ENCODE measurements at regions not wholly inside any gene's neighbourhood (a gene's known extent, or its start where the extent isn't known, plus 50 kb on each side); places are given as distances from the start of the nearest gene placed in this dataset.

DNA sequence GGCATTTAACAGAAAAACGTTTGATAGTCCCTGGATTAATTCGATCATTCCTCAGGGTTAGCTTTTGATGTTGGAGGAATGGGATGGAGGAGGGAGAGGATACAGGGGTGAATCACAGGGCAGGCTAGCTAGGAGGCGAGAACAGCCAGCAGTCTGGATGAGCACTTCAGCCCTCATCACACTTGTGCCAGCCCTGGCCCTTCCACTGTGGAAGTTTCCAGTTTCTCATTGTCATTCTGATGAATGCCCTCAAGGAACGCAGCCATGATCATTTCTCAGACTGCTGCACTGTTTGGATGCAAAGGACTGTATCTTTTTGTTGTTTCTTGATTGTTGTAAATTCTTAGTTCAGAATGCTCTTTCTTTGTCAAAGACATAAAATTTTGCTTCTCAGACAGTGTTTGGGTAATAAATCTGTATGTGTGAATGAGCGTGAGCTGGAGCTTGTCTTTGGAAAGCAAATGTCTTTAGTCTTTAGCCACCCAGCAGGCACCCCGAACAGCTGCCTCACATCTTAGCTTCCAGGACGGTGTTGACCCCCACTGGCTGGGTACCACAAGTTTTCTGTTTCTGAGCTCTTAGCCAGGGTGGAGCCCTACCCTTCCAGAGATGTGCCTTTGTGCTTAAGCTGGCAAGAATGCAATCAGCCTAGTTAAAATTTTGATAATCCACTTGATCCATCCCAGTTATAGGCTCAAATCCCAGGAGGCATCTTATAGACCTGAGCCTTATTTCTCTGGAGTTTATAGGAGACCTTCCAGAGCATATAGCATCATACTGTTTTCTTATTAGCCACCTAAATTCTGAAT is 121.1 kb downstream of the PDCD6IP start:
- 61 to 62% methylated on average over 7 of the region's 7 CpGs for WGBS, 2 donors
- intact Hi-C loops (cut with DNase I; ENCODE audit: low total_unique reads), result no loop called here
- DNase-seq (ENCODE audit: low spot score in 2 of 2), result no peak
- H3K4me3 ChIP-seq (ENCODE audit: low read depth, poor library complexity, severe bottlenecking), result no peak overlapping the region
- TF ChIP-seq POLR2A (IDR thresholded peaks at IDR 0.05), result no peak
- TF ChIP-seq, protein P1, sequence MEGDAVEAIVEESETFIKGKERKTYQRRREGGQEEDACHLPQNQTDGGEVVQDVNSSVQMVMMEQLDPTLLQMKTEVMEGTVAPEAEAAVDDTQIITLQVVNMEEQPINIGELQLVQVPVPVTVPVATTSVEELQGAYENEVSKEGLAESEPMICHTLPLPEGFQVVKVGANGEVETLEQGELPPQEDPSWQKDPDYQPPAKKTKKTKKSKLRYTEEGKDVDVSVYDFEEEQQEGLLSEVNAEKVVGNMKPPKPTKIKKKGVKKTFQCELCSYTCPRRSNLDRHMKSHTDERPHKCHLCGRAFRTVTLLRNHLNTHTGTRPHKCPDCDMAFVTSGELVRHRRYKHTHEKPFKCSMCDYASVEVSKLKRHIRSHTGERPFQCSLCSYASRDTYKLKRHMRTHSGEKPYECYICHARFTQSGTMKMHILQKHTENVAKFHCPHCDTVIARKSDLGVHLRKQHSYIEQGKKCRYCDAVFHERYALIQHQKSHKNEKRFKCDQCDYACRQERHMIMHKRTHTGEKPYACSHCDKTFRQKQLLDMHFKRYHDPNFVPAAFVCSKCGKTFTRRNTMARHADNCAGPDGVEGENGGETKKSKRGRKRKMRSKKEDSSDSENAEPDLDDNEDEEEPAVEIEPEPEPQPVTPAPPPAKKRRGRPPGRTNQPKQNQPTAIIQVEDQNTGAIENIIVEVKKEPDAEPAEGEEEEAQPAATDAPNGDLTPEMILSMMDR (IDR thresholded peaks at IDR 0.05), result no peak

- TF ChIP-seq, protein P1 (IDR thresholded peaks at IDR 0.05), result no peak
- no peak for TF ChIP-seq POLR2A (IDR thresholded peaks at IDR 0.05)
- no peak for DNase-seq (ENCODE audit: low spot score in 2 of 2)
- H3K4me3 ChIP-seq (ENCODE audit: low read depth, poor library complexity, severe bottlenecking), result no peak overlapping the region
- 86 to 89% methylated on average over 4 of the region's 4 CpGs for WGBS, 2 donors
- intact Hi-C loops (cut with DNase I; ENCODE audit: low total_unique reads), result no loop called here
These were observed 122.1 kb downstream of the PDCD6IP start for GRCh38 chr3:33920511-33920910.

- 73 to 77% methylated on average over 2 of the region's 2 CpGs for WGBS, 2 donors
- intact Hi-C loops (cut with DNase I; ENCODE audit: low total_unique reads), result no loop called here
- H3K4me3 ChIP-seq (ENCODE audit: low read depth, poor library complexity, severe bottlenecking), result no peak overlapping the region
- TF ChIP-seq, protein P1 (IDR thresholded peaks at IDR 0.05), result no peak
- no peak for TF ChIP-seq POLR2A (IDR thresholded peaks at IDR 0.05)
- no peak for DNase-seq (ENCODE audit: low spot score in 2 of 2)
These were observed 123.2 kb downstream of the PDCD6IP start for GRCh38 chr3:33921608-33922007.

DNA sequence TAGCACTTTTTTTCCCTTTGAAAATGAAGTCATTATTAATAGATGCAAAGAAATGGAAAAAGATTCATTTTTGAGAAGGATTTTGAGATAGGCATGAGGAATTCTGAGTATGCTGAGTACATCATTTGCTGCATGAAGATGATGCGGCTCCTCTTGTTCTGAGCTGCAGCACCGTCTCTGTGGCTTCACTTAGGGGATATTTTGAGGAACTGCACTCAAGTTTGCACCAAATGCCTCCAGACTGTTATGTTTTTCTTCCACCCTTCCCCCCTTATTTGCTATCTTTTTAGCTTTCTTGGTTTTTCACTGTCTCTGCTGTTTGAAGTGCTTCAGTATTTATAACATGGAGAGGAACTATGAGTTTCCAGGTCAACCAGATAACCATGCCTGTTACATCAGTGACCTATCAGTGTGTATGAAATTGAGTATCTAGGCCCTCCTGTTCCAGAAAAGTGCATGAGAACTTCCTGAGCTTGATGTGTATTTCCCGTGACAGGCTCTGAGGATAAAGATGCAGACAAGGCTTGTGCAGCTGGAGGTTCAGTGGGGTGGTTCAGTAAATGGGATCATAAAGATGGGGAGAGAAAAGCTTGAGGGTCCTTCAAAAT is 128.7 kb downstream of the PDCD6IP start:
- no peak overlapping the region for H3K4me3 ChIP-seq (ENCODE audit: low read depth, poor library complexity, severe bottlenecking)
- WGBS, 2 donors, result 80 to 81% methylated on average over 3 of the region's 3 CpGs
- DNase-seq (ENCODE audit: low spot score in 2 of 2), result no peak
- no peak for TF ChIP-seq POLR2A (IDR thresholded peaks at IDR 0.05)
- TF ChIP-seq, protein P1 (IDR thresholded peaks at IDR 0.05), result no peak
- intact Hi-C loops (cut with DNase I; ENCODE audit: low total_unique reads), result no loop called here

GRCh38 chr3:33929813-33930212 is 131.4 kb downstream of the PDCD6IP start:
- intact Hi-C loops (cut with DNase I; ENCODE audit: low total_unique reads), result no loop called here
- DNase-seq (ENCODE audit: low spot score in 2 of 2), result no peak
- no peak for TF ChIP-seq POLR2A (IDR thresholded peaks at IDR 0.05)
- TF ChIP-seq, protein P1 (IDR thresholded peaks at IDR 0.05), result no peak
- WGBS, 2 donors, result 77 to 82% methylated on average over 2 of the region's 2 CpGs
- H3K4me3 ChIP-seq (ENCODE audit: low read depth, poor library complexity, severe bottlenecking), result no peak overlapping the region

Measured in lower leg skin (tissue), 4 donors.